Stimulated activated naive B cell treated with anti-CD40 and anti-IgM and Interleukin-4, amounts not matched to agents 10 μg/mL and 1 μg/mL and 100 μg/mL, for 72 hours (primary cell): ENCODE measurements at regions not wholly inside any gene's neighbourhood (a gene's known extent, or its start where the extent isn't known, plus 50 kb on each side); places are given as distances from the start of the nearest gene placed in this dataset.
"Not testable (repeated sequence)": the region's sequence is repeated elsewhere in the genome, so short reads cannot be mapped to it uniquely, and the experiment has no call there.

Experiments
- ATAC-seq, 2 donors: fragments of 150-1000 bp; cut with Tn5 transposase; replicated peaks; 2 replicates each; pipeline ENCODE4 v1.10.0; 2021; ENCODE audit warnings: moderate library complexity in 1 of 2
- DNase-seq: peaks from one replicate; pipeline ENCODE4 v3.0.0; 2021
- H3K27ac Mint-ChIP-seq: one replicate; pipeline ENCODE4 v1.8.0; 2022; ENCODE audit warnings: mild to moderate bottlenecking, mixed read lengths
- H3K27me3 Mint-ChIP-seq, 2 donors: one replicate each; pipeline ENCODE4 v1.8.0; 2022; ENCODE audit warnings: mixed read lengths in 2 of 2
- H3K36me3 Mint-ChIP-seq, 2 donors: one replicate each; pipeline ENCODE4 v1.8.0; 2022; ENCODE audit warnings: mixed read lengths in 2 of 2, mild to moderate bottlenecking in 1 of 2
- H3K4me1 Mint-ChIP-seq, 2 donors: one replicate each; pipeline ENCODE4 v1.8.0; 2022; ENCODE audit warnings: mixed read lengths in 2 of 2, mild to moderate bottlenecking in 1 of 2
- H3K4me3 Mint-ChIP-seq, 2 donors: one replicate each; pipeline ENCODE4 v1.8.0; 2022; ENCODE audit warnings: mild to moderate bottlenecking in 2 of 2, mixed read lengths in 2 of 2, moderate library complexity in 1 of 2
- H3K9me3 Mint-ChIP-seq, 2 donors: one replicate each; pipeline ENCODE4 v1.8.0; 2022; ENCODE audit warnings: mixed read lengths in 2 of 2, mild to moderate bottlenecking in 1 of 2

- peaks cover 0 to 1% of the 10 kb centered on the region in 2 donors for H3K36me3 Mint-ChIP-seq
- no peak for ATAC-seq
Measured at GRCh38 chr7:42549866-42550485, 313.0 kb upstream of the GLI3 start.

DNA sequence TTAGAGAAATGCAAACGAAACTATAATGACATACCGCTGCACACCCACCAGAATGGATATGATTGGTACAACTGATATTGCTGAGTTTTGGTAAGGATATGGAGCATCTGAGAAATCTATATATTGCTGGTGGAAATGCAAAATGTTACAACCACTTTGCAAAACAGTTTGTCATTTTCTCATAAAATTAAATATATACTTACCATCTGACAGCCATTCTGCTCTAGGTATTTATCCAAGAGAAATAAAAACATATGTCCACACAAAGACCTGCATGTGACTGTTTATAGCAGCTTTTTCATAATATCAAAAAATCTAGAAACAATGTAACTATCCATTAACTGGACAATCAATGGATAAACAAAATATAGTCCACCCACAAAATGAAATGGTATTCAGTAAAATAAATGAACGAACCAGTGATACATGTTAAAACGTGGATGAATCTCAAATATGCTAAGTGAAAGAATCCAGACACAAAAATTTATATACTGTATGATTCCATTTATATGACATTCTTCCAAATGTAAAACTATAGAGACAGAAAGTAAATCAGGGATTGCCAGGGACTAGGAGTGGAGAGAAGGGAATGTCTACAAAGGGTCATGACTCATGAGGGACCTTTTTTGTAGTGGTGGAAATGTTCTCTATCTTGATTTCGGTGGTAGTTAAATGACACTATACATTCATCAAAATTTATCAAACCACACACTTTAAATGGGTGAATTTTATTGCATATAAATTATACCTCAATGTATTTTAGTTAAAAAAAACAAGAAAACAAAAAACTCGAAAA lies 312.0 kb upstream of the GLI3 start:
- H3K9me3 Mint-ChIP-seq, result peaks cover 5 to 13% of the 10 kb centered on the region in 2 donors
- no peaks in the 10 kb centered on the region for H3K27me3 Mint-ChIP-seq
- ATAC-seq (no peak), DNase-seq (no peak)
- H3K4me1 Mint-ChIP-seq, result no peaks in the 10 kb centered on the region
- H3K36me3 Mint-ChIP-seq, result peaks cover 0 to 1% of the 10 kb centered on the region in 2 donors
- no peak overlapping the region for H3K4me3 Mint-ChIP-seq
- H3K27ac Mint-ChIP-seq, result no peak overlapping the region

More at GRCh38 chr7:42549866-42550485, 313.0 kb upstream of the GLI3 start:
- no peak overlapping the region for H3K27ac Mint-ChIP-seq
- H3K27me3 Mint-ChIP-seq, result no peaks in the 10 kb centered on the region
- DNase-seq, result no peak
- peaks cover 8 to 14% of the 10 kb centered on the region in 2 donors for H3K9me3 Mint-ChIP-seq
- no peak overlapping the region for H3K4me3 Mint-ChIP-seq
- no peaks in the 10 kb centered on the region for H3K4me1 Mint-ChIP-seq

- DNase-seq (no peak), ATAC-seq (no peak)
- H3K4me1 Mint-ChIP-seq, result no peaks in the 10 kb centered on the region
- peaks cover 0 to 1% of the 10 kb centered on the region in 2 donors for H3K36me3 Mint-ChIP-seq
- no peak overlapping the region for H3K4me3 Mint-ChIP-seq
- peaks cover 4 to 5% of the 10 kb centered on the region in 2 donors for H3K9me3 Mint-ChIP-seq
- H3K27me3 Mint-ChIP-seq, result no peaks in the 10 kb centered on the region
- no peak overlapping the region for H3K27ac Mint-ChIP-seq
Measured at GRCh38 chr7:42545049-42545724, 308.2 kb upstream of the GLI3 start.

DNA sequence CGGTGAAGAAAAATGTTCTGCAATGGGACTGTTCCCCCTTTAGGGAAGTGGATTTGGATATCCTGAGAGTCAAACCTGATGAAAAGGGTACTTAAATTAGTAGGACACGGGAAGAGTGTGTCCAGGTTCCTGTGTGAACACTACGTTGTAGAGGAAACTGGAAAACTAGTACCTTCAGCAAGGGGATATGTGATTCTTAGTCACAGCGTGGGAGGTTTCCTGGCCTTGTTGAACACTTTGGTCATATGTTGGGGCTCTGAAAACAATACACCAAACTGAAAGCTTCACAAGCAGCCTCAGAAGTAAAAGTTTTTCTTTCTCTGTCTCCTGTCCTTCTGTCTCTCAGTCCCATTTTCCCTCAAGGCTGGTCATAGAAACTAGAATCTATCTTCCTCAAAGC lies 306.9 kb upstream of the GLI3 start:
- no peak overlapping the region for H3K4me3 Mint-ChIP-seq
- DNase-seq (no peak), ATAC-seq (no peak)
- peaks cover 4 to 5% of the 10 kb centered on the region in 2 donors for H3K9me3 Mint-ChIP-seq
- no peaks in the 10 kb centered on the region for H3K4me1 Mint-ChIP-seq
- no peaks in the 10 kb centered on the region for H3K27me3 Mint-ChIP-seq
- no peak overlapping the region for H3K27ac Mint-ChIP-seq
- peaks cover 0 to 1% of the 10 kb centered on the region in 2 donors for H3K36me3 Mint-ChIP-seq

GRCh38 chr7:42542446-42542845 lies 305.4 kb upstream of the GLI3 start:
- not testable (repeated sequence) for H3K27ac Mint-ChIP-seq, H3K36me3 Mint-ChIP-seq, H3K27me3 Mint-ChIP-seq, H3K9me3 Mint-ChIP-seq, H3K4me3 Mint-ChIP-seq, H3K4me1 Mint-ChIP-seq, DNase-seq, ATAC-seq

GRCh38 chr7:42534441-42534840 lies 297.4 kb upstream of the GLI3 start:
- DNase-seq (no peak), ATAC-seq (no peak)
- Mint-ChIP-seq H3K4me1 (no peaks in the 10 kb centered on the region), H3K27me3 (no peaks in the 10 kb centered on the region), H3K4me3 (no peak overlapping the region), H3K36me3 (no peaks in the 10 kb centered on the region), H3K27ac (no peak overlapping the region), H3K9me3 (peaks cover 18 to 29% of the 10 kb centered on the region in 2 donors)

DNA sequence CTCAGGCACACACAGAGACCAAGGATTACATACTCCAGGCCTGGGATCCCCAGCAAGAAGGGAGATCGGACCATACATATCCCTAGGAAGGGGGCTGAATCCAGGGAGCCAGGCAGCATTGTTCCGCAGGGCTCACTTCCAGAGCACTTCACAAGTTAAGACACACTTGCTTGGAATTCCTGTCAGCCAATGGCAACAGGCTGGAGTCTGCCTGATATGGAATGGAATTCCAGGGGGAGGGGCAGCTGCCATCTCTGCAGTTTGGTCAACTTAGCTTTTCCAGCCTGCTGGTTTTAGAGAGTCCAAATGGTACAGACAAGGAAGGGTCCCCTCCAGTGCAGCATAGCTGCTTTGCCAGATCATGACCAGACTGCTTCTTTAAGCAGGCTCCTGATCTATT lies 290.0 kb upstream of the GLI3 start:
- Mint-ChIP-seq H3K4me1 (no peaks in the 10 kb centered on the region), H3K27me3 (peaks cover 0 to 7% of the 10 kb centered on the region in 2 donors), H3K36me3 (no peaks in the 10 kb centered on the region), H3K27ac (no peak overlapping the region), H3K9me3 (peaks cover 13 to 25% of the 10 kb centered on the region in 2 donors), H3K4me3 (no peak overlapping the region)
- DNase-seq (no peak), ATAC-seq (no peak)

DNA sequence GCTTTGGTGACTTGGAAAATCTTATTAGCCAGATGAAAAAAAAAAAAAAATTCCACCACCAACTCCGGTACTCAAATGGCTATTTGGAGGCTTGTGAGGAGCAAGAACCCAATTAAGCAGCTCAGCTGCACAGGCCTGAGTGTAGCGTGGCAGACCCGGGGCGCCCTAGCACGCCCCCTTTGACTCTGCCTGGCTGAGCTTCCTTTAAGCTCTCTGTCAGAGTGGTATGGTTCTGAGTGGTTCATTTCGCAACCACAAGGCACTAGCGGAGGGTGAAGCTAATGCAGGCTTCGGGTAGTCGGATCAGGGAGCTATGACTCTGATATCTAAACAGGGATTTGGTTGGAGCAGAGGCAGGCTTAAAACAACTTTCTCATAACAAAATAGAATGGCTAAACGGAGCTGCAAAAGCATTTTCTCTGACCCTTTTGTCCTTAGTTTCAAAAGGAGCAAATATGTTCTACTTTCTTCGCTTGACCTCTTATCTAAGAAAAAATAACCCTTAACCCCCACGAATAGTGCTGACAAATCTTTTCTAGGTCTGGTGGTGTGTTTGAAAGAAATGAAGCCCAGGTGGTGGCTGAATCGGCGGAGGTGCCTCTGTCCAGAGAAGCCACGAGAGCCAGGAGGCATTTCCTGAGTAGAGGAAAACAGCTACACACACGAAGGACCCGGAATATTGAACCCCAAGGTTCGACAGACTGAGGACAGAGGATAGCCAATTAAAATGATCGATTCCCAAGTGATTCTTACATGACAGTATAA lies 285.4 kb upstream of the GLI3 start:
- peaks cover 0 to 7% of the 10 kb centered on the region in 2 donors for H3K27me3 Mint-ChIP-seq

DNA sequence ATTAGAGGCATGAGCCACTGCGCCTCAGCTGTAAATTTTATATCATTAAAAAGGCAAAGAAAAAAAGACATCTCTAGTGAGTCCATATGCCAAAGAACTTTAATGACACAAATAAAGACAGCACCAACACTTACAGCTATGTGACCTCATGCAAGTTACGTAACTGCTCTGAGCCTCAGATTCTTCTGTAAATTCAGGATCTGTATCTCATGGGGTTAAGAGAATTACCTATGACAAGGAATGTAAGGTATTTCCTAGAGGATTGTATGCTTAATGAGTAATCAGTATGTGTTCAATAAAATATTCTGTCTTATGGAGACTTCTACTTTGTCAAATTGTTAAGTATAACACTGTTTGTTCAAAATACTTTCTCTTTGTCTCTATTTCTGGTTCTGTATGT lies 274.0 kb upstream of the GLI3 start:
- Mint-ChIP-seq H3K27me3 (no peaks in the 10 kb centered on the region), H3K9me3 (no peaks in the 10 kb centered on the region), H3K36me3 (no peaks in the 10 kb centered on the region), H3K4me3 (no peak overlapping the region), H3K27ac (no peak overlapping the region), H3K4me1 (no peaks in the 10 kb centered on the region)
- DNase-seq (no peak), ATAC-seq (no peak)

More for the DNA sequence above, 285.4 kb upstream of the GLI3 start:
- Mint-ChIP-seq H3K27ac (no peak overlapping the region), H3K36me3 (no peaks in the 10 kb centered on the region), H3K4me3 (no peak overlapping the region), H3K4me1 (no peaks in the 10 kb centered on the region), H3K9me3 (peaks cover 0 to 2% of the 10 kb centered on the region in 2 donors)
- DNase-seq (no peak), ATAC-seq (no peak)

GRCh38 chr7:42506097-42506496 lies 269.1 kb upstream of the GLI3 start:
- no peaks in the 10 kb centered on the region for H3K36me3 Mint-ChIP-seq
- ATAC-seq (no peak), DNase-seq (no peak)
- no peaks in the 10 kb centered on the region for H3K4me1 Mint-ChIP-seq
- H3K4me3 Mint-ChIP-seq, result no peak overlapping the region
- no peaks in the 10 kb centered on the region for H3K27me3 Mint-ChIP-seq
- peaks cover 0 to 5% of the 10 kb centered on the region in 2 donors for H3K9me3 Mint-ChIP-seq
- no peak overlapping the region for H3K27ac Mint-ChIP-seq

DNA sequence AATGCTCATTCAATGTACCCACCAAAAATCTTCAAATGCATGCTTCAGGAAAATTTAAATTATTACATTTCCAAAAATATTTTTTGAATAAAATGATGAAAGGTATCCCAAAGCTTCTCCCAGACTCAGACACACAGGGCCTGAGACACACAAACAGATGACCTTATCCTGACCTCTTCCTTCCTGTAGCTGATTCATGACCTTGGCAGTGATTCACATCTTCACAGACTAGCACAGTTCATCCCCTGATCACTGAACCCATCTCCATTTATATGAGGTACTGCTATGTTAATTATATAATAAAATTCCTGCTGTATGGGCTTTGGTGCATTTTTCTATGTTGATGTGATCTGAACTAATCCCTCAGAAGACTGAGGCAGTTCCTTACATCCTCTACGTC lies 265.0 kb upstream of the GLI3 start:
- no peak for ATAC-seq
- H3K4me3 Mint-ChIP-seq, result no peak overlapping the region
- DNase-seq, result no peak
- no peak overlapping the region for H3K27ac Mint-ChIP-seq
- no peaks in the 10 kb centered on the region for H3K36me3 Mint-ChIP-seq
- no peaks in the 10 kb centered on the region for H3K4me1 Mint-ChIP-seq
- peaks cover 0 to 5% of the 10 kb centered on the region in 2 donors for H3K27me3 Mint-ChIP-seq
- peaks cover 2 to 5% of the 10 kb centered on the region in 2 donors for H3K9me3 Mint-ChIP-seq

DNA sequence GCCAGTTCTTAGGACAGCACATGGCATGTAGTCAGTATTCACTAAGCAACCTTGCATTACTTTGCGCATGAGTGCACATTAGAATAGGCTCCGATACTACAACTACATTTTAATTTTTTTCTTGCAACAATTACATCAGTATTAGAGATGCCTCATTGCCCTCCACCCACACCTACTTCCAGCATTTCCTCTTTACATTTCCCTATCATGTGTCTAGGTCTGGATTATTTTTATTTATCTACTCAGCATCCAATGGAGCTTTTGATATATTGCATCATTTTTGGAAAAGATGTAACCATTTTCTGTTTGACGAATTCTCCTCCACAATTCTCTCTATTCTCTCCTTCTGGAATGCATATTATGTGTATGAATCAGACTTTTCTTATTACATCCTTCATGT lies 258.2 kb upstream of the GLI3 start:
- H3K4me1 Mint-ChIP-seq, result peaks cover 0 to 4% of the 10 kb centered on the region in 2 donors
- peaks cover 2 to 5% of the 10 kb centered on the region in 2 donors for H3K9me3 Mint-ChIP-seq
- H3K36me3 Mint-ChIP-seq, result no peaks in the 10 kb centered on the region
- H3K4me3 Mint-ChIP-seq, result no peak overlapping the region
- no peak overlapping the region for H3K27ac Mint-ChIP-seq
- H3K27me3 Mint-ChIP-seq, result peaks cover 21 to 37% of the 10 kb centered on the region in 2 donors
- no peak for DNase-seq
- ATAC-seq, result no peak

- H3K9me3 Mint-ChIP-seq, result peaks cover 2 to 5% of the 10 kb centered on the region in 2 donors
- H3K4me1 Mint-ChIP-seq, result peaks cover 0 to 4% of the 10 kb centered on the region in 2 donors
- H3K4me3 Mint-ChIP-seq, result no peak overlapping the region
- no peaks in the 10 kb centered on the region for H3K36me3 Mint-ChIP-seq
- ATAC-seq (no peak), DNase-seq (no peak)
- H3K27me3 Mint-ChIP-seq, result peaks cover 24 to 37% of the 10 kb centered on the region in 2 donors
- no peak overlapping the region for H3K27ac Mint-ChIP-seq
Measured at GRCh38 chr7:42494736-42495135, 257.7 kb upstream of the GLI3 start.

- H3K9me3 Mint-ChIP-seq, result peaks cover 2 to 5% of the 10 kb centered on the region in 2 donors
- ATAC-seq (no peak), DNase-seq (no peak)
- peaks cover 0 to 4% of the 10 kb centered on the region in 2 donors for H3K4me1 Mint-ChIP-seq
- peaks cover 24 to 37% of the 10 kb centered on the region in 2 donors for H3K27me3 Mint-ChIP-seq
- no peaks in the 10 kb centered on the region for H3K36me3 Mint-ChIP-seq
- H3K27ac Mint-ChIP-seq, result no peak overlapping the region
- no peak overlapping the region for H3K4me3 Mint-ChIP-seq
Measured at GRCh38 chr7:42494199-42494710, 257.2 kb upstream of the GLI3 start.
